GM13977 (cell line): ENCODE measurements at regions not wholly inside any gene's neighbourhood (a gene's known extent, or its start where the extent isn't known, plus 50 kb on each side); places are given as distances from the start of the nearest gene placed in this dataset.

Experiments
- DNase-seq: peaks from one replicate; pipeline ENCODE4 v3.0.0; 2012; ENCODE audit warnings: low spot score
- CTCF ChIP-seq: IDR thresholded peaks from 2 replicates; pipeline ENCODE4 v1.5.1; 2012; ENCODE audit warnings: mild to moderate bottlenecking, control low read depth; ENCODE audit not compliant: insufficient read depth; ENCODE audit errors: extremely low read depth, missing control alignments
- in situ Hi-C: fragments of 300-500 bp; cut with MboI; formaldehyde crosslinking; loops from one replicate; pipeline ENCODE4 v1.12.0; 2022; ENCODE audit warnings: low sequenced_read_pairs, low pct_unique_long_range_greater_than_20kb, mixed read lengths, inconsistent platforms; ENCODE audit not compliant: unreplicated experiment

- no peak for TF ChIP-seq CTCF
- DNase-seq: no peak
- in situ Hi-C loops: no loop called here
Measured at GRCh38 chr11:98099371-98099770, 921.4 kb upstream of the CNTN5 start.

- no peak for TF ChIP-seq CTCF
- no peak for DNase-seq
- in situ Hi-C loops: no loop called here
Measured at GRCh38 chr11:98100689-98101088, 920.1 kb upstream of the CNTN5 start.

GRCh38 chr11:98101329-98101728 is 919.4 kb upstream of the CNTN5 start:
- in situ Hi-C loops: no loop called here
- DNase-seq: no peak
- no peak for TF ChIP-seq CTCF

- in situ Hi-C loops: no loop called here
- TF ChIP-seq CTCF: no peak
- no peak for DNase-seq
Measured at GRCh38 chr11:98104249-98104648, 916.5 kb upstream of the CNTN5 start.

GRCh38 chr11:98107736-98108135 is 913.0 kb upstream of the CNTN5 start:
- no peak for DNase-seq
- TF ChIP-seq CTCF: no peak
- in situ Hi-C loops: no loop called here

- TF ChIP-seq CTCF: no peak
- no peak for DNase-seq
- in situ Hi-C loops: no loop called here
Measured at GRCh38 chr11:98110030-98110429, 910.7 kb upstream of the CNTN5 start.

- TF ChIP-seq CTCF: no peak
- DNase-seq: no peak
- in situ Hi-C loops: no loop called here
Measured at GRCh38 chr11:98115873-98116272, 904.9 kb upstream of the CNTN5 start.
